GM19324 (cell line): ENCODE measurements at regions not wholly inside any gene's neighbourhood (a gene's known extent, or its start where the extent isn't known, plus 50 kb on each side); places are given as distances from the start of the nearest gene placed in this dataset.
"Not testable (repeated sequence)": the region's sequence is repeated elsewhere in the genome, so short reads cannot be mapped to it uniquely, and the experiment has no call there.

Source experiments
- ATAC-seq: cut with Tn5 transposase; IDR thresholded peaks from one replicate; pipeline ENCODE4 v1.9.1; 2021; ENCODE audit warnings: mild to moderate bottlenecking, moderate library complexity; ENCODE audit not compliant: unreplicated experiment, low FRiP score

DNA sequence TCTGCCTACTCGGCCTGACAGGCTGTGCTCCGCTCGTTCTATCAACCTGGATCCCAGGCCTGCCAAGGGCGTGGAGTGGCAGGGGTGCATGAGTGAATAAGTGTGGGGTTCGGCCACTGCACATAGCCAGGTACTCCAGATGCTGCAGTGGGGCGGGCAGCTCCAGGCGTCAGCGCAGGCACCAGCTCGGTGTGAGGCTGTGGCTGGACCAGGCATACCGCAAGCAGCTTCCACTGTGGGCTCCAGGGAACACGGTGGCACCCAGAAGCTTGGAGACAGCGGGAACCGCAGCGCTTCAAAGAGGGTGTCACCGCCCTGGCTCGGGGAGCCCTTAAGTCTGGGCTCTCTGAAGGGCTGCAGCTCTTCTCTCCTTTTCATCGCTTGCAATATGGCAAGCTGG is 1630.2 kb downstream of the OLFM4 start:
- ATAC-seq: no peak

DNA sequence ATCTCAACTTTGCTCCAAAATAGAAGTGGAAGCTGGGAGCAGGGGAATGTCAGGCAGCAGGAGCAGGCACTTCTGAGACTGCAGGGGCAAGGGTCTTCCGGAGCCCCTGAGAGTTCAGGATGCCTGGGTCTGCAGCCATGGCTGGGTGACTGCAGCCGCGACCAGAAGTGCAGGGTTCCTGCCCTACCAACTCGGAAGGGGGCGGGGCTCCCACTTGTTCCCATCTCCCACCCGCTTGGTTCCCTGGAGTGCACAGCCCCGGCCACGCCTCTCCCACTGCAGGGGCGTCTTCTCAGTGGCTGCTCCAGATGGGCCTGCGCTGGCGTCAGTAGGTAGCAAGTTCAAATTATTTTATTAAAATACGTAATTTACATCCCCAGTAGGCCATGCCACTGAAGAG is 1631.7 kb downstream of the OLFM4 start:
- ATAC-seq: no peak

DNA sequence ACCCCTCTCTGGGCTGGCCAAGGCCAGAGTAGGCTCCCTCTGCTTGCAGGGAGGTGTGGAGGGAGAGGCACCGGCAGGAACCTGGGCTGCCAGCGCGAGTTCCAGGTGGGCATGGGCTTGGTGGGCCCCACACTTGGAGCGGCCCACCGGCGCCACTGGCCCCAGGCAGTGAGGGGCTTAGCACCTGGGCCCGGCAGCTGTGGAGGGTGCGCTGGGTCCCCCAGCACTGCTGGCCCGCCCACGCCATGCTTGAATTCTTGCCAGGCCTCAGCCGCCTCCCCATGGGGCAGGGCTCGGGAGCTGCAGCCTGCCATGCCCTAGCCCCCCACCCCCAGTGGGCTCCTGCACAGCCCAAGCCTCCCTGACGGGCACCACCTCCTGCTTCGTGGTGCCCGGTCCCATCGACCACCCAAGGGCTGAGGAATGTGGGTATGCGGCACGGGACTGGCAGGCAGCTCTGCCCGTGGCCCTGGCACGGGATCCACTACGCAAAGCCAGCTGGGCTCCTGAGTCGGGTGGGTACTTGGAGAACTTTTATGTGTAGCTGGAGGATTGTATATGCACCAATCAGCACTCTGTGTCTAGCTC is 1648.0 kb downstream of the OLFM4 start:
- ATAC-seq: no peak

DNA sequence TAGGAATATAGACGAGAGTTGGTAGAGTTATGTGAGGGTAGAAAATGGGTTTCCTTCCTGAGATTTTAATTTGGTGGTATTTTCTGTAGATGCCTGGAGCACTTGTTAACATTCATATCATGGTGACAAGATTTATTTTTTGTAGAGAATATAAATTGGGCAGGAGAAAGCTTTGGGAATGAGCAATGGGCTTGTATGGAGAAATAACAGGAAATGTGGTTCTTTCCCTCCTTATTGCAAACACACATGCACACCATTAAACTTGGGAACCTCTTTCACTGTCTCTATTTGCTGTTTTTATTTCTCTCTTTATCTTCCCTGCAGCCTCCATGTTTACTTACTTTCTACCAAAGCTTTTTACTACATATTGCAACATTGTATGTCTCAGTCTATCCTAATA is 1653.6 kb downstream of the OLFM4 start:
- no peak for ATAC-seq

DNA sequence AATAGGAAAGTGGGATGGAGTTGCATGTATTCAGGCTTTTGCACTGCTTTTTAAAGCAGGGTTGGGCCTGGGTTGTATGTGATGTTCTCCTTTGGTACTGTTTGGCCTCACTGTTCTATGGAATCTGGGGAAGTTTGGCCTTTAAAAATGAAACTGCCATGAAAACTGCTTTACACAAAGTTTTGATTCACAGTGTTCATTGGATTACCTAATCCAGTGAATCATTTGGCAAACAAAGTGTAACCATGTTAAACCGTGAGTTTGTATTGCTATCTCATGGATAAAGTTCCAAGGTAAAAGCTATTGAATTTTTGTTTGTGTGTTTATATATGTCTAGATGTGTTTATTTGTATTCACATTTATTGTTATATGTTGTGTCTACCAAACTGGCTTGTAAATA is 1658.6 kb downstream of the OLFM4 start:
- no peak for ATAC-seq

DNA sequence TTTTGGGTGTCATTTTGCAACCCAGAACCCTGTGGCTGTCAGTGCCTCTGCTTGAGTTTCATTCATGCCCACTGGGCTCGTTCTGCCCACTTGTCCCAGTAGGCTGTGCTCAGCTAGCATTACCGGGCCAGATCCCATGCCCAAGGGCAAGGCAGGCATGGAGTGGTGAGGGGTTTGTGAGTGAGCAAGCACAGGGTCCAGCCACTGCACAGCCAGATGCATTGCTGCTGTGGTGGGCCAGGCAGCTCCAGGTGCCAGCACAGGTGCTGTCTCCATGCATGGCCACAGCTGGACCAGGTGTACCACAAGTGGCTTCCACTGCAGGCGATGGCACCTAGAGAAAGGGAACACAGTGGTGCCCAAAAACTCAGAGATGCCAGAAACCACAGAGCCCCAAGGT is 1671.2 kb downstream of the OLFM4 start:
- ATAC-seq: no peak

DNA sequence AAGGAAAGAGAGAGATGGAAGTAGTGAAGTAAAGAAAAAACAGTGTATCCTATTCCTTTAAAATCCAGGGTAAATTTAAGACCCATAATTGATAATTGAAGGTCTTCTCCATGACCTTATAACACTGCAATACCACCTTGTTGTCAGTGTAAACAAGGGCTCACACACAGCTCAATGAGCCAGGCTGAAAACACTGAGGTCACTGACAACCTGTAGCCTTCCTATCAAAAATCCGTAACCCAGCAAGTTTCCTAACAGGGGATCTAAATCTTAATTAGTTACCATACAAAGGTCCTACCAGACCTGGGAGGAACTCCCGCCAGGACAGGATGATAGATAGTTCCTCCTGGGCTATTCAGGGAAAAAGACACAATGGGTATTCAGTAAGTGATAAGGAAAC is 1677.1 kb downstream of the OLFM4 start:
- no peak for ATAC-seq

DNA sequence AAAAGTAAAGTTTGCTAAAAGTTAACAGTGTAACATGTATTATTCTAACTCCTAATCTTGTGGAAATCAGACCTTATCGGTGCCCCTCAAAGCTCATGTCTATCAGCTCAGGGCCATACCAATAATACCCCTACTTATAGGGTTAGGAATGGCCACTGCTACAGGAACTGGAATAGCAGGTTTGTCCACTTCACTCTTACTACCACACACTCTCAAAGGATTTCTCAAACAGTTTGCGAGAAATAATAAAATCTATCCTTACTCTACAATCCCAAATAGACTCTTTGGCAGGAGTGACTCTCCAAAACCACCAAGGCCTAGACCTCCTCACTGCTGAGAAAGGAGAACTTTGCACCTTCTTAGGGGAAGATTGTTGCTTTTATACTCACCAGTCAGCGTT is 1677.7 kb downstream of the OLFM4 start:
- no peak for ATAC-seq

DNA sequence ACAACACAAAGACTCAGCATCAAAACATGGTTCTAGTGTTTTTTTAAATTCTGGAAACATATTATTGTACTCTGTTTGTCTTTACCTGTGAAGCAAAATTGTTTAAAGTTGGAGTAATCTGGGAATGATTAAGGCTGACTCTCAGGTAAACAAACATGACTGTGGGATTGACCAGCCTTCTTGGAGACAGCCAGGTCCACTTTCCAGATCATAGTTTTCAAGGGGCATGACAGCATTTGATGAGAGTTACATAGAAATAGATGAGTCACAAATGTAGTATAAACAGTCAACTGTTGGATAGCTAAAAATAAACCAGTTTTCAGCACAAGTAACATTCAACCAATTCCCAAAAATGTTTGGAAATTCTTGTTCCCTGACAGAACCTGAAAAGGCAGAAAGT is 1680.9 kb downstream of the OLFM4 start:
- ATAC-seq: no peak

DNA sequence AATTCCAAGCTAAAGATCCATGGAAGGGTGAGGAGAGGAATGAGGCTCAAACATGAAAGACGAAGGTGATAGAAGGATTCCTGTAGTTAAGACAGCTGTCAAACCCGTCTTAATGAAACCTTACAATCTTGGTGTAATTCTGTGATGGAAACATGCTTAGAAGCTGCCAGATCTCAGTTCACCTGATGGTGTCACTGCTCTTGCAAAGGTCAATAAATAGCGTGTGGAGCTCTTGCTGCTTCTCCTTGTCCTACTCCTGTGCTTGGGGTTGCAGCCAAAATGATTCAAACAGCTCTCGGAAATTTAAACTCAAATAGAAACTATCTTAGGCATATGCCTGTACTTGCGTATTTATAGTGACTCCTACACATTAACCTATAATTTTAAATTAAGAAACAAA is 1705.0 kb downstream of the OLFM4 start:
- no peak for ATAC-seq

DNA sequence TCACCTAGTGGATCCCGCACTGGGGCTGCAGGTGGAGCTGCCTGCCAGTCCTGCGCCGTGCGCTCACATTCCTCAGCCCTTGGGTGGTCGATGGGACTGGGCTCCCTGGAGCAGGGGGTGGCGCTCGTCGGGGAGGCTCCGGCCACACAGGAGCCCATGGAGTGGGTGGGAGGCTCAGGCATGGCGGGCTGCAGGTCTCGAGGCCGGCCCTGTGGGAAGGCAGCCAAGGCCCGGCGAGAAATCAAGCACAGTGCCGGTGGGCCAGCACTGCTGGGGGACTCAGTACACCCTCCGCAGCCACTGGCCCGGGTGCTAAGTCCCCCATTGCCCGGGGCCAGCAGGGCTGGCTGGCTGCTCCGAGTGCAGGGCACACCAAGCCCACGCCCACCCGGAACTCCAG is 1708.6 kb downstream of the OLFM4 start:
- not testable (repeated sequence) for ATAC-seq

DNA sequence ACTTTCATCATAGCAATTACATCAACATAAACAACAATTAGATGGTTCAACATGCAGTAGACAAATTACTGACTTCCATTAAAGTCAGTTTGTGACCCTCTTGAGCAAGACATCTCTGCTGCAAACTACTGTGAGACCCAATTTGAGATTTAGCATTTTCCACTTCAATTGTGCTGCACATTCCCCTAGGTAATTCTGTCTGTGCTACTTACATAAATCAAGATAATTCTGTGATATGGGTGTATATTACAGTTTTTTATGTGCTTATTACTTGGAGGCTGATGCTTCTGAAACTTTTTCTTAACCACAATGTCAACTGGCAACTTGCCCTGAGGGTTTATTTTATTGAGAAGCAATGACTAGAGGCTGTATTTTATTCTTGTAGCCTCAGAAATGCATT is 1714.4 kb downstream of the OLFM4 start:
- ATAC-seq: no peak

DNA sequence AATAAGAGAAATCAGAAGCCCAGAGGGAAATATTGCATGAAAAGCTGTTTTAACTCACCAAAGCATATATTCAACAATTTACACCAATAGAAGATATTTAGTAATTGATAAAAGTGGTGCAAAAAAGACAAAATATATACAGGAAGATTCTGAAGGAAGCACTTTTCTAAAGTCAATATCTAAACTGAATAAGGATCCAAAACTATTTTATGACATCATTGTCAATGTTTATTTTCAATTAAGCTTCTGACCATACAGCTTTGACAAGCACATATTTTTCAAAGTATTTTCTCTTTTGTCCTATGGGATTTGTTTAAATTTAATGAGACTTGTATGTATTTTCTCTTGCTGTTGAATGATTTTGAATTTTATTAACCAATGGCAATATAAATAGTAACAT is 1716.1 kb downstream of the OLFM4 start:
- ATAC-seq: no peak

DNA sequence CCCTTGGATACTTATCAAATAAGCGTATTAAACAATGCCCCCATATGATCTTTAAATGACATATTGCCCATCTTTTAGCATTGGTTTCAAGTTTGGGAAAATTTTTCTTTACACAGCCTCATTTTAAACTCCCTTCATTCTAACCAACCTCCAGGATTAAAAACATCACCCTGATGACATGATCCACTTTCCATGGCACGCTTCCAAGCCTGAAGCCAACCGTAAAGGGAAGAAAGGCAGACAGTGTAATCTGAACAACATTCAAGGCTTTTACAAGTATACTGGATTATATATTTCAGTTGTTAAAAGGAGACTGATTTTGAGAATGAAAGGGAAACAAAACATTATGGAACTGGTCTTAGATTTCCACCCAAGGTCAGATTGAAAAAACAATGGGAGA is 1721.9 kb downstream of the OLFM4 start:
- no peak for ATAC-seq

DNA sequence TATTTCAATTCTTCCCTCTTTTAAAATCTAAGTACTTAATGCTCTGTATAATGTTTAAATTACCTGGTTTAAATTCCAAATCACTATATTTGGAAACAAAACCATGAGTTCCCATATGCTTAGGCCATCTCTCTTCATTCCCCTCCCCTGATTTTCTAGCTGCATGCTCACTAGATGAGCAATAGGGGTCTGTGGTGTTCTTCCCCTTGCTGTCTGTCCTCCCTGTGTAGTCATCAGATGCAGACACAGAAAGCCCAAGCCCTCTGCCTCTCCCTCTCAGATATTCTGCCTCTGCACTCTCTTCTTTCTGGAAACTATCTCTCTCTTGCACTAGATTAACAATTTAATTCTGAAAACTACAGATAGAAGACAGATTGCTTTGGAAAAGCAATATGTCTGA is 1730.2 kb downstream of the OLFM4 start:
- no peak for ATAC-seq

DNA sequence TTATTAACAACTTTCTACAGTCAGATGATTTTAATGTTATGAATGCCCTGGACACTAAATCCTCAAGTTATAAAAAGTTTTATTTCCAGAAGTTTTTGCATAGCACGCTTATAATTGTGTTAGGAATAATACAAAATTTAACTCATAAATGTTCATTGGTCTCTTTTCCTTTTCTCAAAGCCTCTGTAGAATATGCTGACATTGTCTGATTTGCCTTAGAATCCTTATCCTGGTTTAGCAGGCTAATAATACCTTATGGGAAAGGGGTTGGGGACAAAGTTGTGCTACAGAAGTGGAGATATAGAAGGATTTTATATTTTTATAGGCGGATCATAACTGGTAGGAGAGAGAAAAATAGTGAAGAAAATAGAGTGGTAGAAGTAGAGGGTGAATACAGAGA is 1739.6 kb downstream of the OLFM4 start:
- no peak for ATAC-seq

DNA sequence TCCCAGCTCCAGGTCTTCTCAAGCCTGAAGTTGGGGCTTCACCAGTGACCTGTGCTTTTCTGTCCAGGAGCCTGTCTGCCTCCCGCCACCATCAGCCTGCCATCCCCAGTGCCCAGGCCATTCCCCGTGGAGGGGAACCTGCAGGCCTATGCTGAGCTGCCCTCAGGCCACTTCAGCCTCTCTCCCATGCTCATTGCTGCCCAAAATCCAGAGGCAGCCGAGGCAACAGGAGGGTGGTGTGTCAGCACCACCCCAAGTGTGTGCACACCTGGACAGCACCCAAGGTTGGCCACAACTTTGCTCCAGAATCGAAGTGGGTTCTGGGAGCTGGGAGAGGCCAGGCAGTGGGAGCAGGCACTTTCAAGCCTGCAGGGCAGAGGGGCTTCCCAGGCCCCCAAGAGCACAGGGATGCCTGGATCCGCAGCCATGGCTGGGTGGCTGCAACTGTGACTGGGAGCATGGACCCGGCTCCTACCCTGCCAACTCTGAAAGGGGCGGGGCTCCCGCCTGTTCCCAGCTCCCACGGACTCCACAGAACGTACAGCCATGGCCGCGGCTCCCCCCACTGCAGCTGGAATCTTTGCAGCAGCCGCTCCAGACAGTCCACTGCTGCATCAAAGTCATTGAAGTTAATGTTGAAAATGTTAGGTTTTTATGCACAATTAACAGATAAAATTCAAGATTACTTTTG is 1747.0 kb downstream of the OLFM4 start:
- no peak for ATAC-seq

DNA sequence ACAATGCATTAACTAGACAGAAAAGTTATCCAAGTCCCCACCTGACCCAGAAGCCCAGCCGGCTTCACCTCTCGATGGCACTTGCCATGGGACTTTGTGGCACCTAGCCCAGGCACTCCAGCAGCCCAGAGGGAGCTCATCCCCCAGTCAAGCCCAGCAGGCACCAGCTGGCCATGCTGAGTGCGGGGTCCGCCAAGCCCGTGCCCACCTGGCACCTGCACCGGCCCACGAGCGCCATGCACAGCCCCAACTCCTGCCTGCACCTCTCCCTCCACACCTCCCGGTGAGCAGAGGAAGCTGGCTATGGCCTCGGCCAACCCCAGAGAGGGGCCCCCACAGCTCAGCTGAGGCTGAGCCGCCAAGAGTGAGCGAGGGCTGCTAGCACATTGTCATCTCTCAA is 1759.1 kb downstream of the OLFM4 start:
- ATAC-seq: no peak

DNA sequence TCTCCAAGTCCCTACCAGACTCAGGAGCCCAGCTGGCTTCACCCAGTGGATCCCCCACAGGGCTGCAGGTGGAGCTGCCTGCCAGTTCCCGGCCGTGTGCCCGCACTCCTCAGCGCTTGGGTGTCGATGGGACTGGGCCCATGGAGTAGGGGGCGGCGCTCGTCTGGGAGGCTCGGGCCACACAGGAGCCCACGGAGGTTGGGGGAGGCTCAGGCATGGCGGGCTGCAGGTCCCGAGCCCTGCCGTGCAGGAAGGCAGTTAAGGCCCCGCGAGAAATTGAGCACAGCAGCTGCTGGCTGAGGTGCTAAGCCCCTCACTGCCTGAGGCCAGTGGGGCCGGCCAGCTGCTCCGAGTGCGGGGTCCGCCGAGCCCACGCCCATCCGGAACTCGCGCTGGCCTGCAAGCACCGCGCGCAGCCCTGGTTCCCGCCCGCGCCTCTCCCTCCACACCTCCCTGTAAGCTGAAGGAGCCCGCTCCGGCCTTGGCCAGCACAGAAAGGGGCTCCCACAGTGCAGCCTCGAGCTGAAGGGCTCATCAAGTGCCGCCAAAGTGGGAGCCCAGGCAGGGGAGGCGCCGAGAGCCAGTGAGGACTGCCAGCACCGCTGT is 1771.1 kb downstream of the OLFM4 start:
- no peak for ATAC-seq

DNA sequence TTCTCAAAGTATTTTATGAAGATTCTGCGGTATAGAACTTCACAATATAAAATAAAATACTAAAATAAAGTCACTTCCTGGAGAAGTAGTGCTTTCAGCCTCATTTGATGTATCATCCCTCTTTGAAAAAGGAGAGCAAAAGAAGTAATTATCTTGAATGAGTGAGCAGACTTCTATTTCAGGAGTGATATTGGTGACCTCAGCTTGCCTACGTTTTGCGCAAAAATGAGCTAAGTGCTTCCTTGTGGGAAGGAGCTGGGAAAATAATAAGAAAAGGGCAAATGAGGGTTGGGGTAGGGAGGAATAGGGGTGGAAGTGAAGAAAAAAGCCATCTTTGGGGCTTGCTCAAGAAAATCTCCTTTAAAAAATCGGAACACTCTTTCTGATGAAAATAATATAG is 1773.6 kb downstream of the OLFM4 start:
- no peak for ATAC-seq

DNA sequence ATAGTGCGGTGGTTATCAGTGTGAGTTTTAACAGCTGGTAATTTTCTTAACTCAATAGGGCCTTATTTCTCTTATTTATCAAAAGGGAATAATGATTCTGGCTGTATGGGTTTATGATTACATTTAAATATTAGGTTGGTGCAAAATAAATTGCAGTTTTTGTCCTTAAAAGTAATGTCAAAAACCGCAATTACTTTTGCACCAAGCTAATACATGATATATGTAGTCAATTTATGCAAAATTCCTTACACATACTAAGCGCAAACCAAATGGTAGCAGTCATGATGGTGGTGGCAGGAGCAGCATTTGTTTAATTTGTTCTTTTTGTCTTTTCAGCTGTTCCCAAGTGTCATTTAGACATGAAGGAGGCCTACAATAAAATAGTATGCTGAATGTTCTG is 1777.1 kb downstream of the OLFM4 start:
- ATAC-seq: no peak

DNA sequence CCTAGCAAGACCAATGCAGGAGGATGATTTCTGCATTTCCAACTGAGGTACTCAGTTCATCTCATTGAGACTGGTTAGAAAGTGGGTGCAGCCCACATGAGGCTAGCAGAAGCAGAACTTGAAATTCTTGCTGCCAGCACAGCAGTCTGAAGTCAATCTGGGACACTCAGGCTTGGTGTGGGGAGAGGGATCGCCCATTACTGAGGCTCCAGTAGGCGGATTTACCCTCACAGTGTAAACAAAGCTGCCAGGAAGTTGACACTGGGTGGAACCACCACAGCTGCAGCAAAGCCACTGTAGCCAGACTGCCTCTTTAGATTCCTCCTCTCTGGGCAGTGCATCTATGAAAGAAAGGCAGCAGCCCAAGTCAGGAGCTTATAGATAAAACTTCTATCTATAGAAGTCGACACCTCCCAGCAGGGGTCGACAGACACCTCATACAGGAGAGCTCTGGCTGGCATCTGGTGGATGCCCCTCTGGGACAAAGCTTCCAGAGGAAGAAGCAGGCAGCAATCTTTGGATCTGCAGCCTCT is 1793.4 kb downstream of the OLFM4 start:
- not testable (repeated sequence) for ATAC-seq
